ENCODE measurements at regions not wholly inside any gene's neighbourhood (a gene's known extent, or its start where the extent isn't known, plus 50 kb on each side); places are given as distances from the start of the nearest gene placed in this dataset.
A peak's percentile ranks its signal among the peaks of the same experiment; 100 is the strongest.

GRCh38 chr20:18989736-18990474, 176.3 kb downstream of the SCP2D1 start:
- ATAC-seq (ENCODE audit: low read depth in 2 of 2) (no peak), DNase-seq (no peak)
- H3K27ac Mint-ChIP-seq: no peak overlapping the region
- no peaks in the 10 kb centered on the region for H3K4me1 Mint-ChIP-seq
- peaks cover 0 to 7% of the 10 kb centered on the region in 2 donors for H3K36me3 Mint-ChIP-seq
- H3K27me3 Mint-ChIP-seq: peaks cover 0 to 15% (median 7%) of the 10 kb centered on the region in 3 donors
- H3K4me3 Mint-ChIP-seq: no peak overlapping the region
- peaks cover 5 to 15% (median 11%) of the 10 kb centered on the region in 7 donors for H3K9me3 Mint-ChIP-seq

- DNase-seq (no peak), ATAC-seq (ENCODE audit: low read depth in 2 of 2) (no peak)
- H3K36me3 Mint-ChIP-seq: peaks cover 0 to 7% of the 10 kb centered on the region in 2 donors
- H3K4me3 Mint-ChIP-seq: no peak overlapping the region
- H3K4me1 Mint-ChIP-seq: no peaks in the 10 kb centered on the region
- peaks cover 5 to 15% (median 11%) of the 10 kb centered on the region in 7 donors for H3K9me3 Mint-ChIP-seq
- peaks cover 0 to 12% (median 7%) of the 10 kb centered on the region in 3 donors for H3K27me3 Mint-ChIP-seq
- H3K27ac Mint-ChIP-seq: no peak overlapping the region
Observed at GRCh38 chr20:18991012-18991411, 177.4 kb downstream of the SCP2D1 start.

GRCh38 chr20:18992418-18992817, 178.8 kb downstream of the SCP2D1 start:
- Mint-ChIP-seq H3K36me3 (peaks cover 0 to 7% of the 10 kb centered on the region in 2 donors), H3K4me1 (no peaks in the 10 kb centered on the region), H3K4me3 (no peak overlapping the region), H3K27me3 (peaks cover 6 to 7% (median 6%) of the 10 kb centered on the region in 3 donors), H3K27ac (peak overlapping the region in 1 of 6 donors; percentile 39), H3K9me3 (peaks cover 5 to 15% (median 12%) of the 10 kb centered on the region in 7 donors)
- DNase-seq (no peak), ATAC-seq (ENCODE audit: low read depth in 2 of 2) (no peak)

- Mint-ChIP-seq H3K27me3 (peaks cover 6 to 10% (median 7%) of the 10 kb centered on the region in 3 donors), H3K27ac (no peak overlapping the region), H3K4me1 (no peaks in the 10 kb centered on the region), H3K9me3 (peaks cover 5 to 15% (median 12%) of the 10 kb centered on the region in 7 donors), H3K4me3 (peak overlapping the region in 1 of 8 donors; percentile 53), H3K36me3 (peaks cover 0 to 7% of the 10 kb centered on the region in 2 donors)
- ATAC-seq (ENCODE audit: low read depth in 2 of 2) (no peak), DNase-seq (no peak)
Observed at GRCh38 chr20:18995455-18995854, 181.9 kb downstream of the SCP2D1 start.

DNA sequence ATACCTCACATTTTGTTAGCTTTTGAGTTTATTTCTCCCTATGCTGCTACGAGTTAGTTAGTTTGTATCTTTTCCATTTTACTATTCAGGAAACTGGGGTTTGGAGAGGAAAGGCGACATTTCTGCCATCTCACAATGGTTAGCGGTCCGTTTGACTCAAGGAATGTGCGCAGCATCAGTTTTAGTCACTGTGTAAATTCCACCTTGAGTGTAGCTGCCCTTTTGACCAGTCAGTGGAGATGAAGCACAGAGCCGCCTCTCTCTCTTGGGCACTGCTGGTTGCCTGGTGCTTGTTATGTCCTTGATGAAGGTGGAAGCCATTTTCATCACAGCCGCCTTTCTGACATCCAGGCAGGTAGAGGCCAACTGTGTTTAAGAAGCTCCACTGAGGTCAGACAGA, 185.5 kb downstream of the SCP2D1 start:
- Mint-ChIP-seq H3K9me3 (peaks cover 0 to 3% (median 0%) of the 10 kb centered on the region in 7 donors), H3K27me3 (peaks cover 0 to 10% (median 0%) of the 10 kb centered on the region in 3 donors), H3K4me3 (no peak overlapping the region), H3K27ac (no peak overlapping the region), H3K4me1 (no peaks in the 10 kb centered on the region), H3K36me3 (no peaks in the 10 kb centered on the region)
- ATAC-seq (ENCODE audit: low read depth in 2 of 2): no peak
- no peak for DNase-seq

DNA sequence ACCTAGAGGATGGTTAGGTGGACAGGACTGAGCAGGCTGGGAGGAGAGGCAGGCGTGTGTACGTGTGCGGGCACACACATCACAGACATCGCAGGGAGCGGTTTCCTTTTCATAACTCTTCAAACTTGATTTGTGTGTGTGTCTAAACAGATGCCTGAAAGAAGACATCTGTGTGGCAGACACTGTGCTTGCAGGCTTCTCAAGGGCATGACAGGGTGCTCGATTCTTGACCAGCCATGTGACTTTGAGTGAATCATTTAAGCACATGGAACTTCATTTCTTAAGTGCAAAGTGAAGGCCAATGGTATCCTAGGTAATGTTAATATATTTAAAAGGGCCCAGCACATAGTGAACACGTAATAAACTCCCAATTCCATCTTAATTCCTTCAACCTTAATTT, 186.5 kb downstream of the SCP2D1 start:
- no peaks in the 10 kb centered on the region for H3K36me3 Mint-ChIP-seq
- ATAC-seq (ENCODE audit: low read depth in 2 of 2) (no peak), DNase-seq (no peak)
- no peak overlapping the region for H3K4me3 Mint-ChIP-seq
- peak overlapping the region in 1 of 6 donors; percentile 34 for H3K27ac Mint-ChIP-seq
- H3K4me1 Mint-ChIP-seq: no peaks in the 10 kb centered on the region
- H3K27me3 Mint-ChIP-seq: peaks cover 0 to 10% (median 0%) of the 10 kb centered on the region in 3 donors
- peaks cover 0 to 3% (median 0%) of the 10 kb centered on the region in 7 donors for H3K9me3 Mint-ChIP-seq

GRCh38 chr20:19001177-19001576, 187.6 kb downstream of the SCP2D1 start:
- no peak for DNase-seq
- Mint-ChIP-seq H3K4me3 (no peak overlapping the region), H3K9me3 (peaks cover 0 to 2% (median 0%) of the 10 kb centered on the region in 7 donors), H3K27me3 (peaks cover 0 to 10% (median 0%) of the 10 kb centered on the region in 3 donors), H3K36me3 (no peaks in the 10 kb centered on the region), H3K27ac (no peak overlapping the region), H3K4me1 (no peaks in the 10 kb centered on the region)
- ATAC-seq (ENCODE audit: low read depth in 2 of 2): no peak

- ATAC-seq (ENCODE audit: low read depth in 2 of 2): no peak
- no peak for DNase-seq
- no peaks in the 10 kb centered on the region for H3K36me3 Mint-ChIP-seq
- H3K9me3 Mint-ChIP-seq: no peaks in the 10 kb centered on the region
- H3K4me1 Mint-ChIP-seq: no peaks in the 10 kb centered on the region
- no peak overlapping the region for H3K4me3 Mint-ChIP-seq
- peak overlapping the region in 1 of 6 donors; percentile 1 for H3K27ac Mint-ChIP-seq
- H3K27me3 Mint-ChIP-seq: peaks cover 0 to 9% (median 5%) of the 10 kb centered on the region in 3 donors
Observed at GRCh38 chr20:19003366-19004336, 190.1 kb downstream of the SCP2D1 start.

DNA sequence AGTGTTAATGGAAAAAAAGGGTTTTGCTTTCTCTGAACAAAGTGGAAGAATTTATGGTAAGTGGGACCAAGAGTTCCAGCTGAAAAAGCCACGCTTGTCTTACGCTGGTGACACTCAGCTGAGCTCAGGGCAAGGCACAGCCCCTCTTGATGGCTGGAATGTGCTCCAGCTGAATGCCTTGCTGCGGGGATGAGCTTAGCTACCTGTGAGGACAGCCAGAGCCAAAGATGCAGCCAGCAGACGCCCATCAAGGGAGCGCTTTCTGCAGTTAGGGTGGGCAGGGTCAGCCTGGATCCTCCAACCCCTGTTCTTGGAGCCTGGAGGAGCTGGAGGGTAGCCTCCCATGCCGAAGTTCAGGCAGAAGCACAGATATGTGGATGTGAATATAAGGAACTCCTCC, 191.4 kb downstream of the SCP2D1 start:
- no peak overlapping the region for H3K27ac Mint-ChIP-seq

DNA sequence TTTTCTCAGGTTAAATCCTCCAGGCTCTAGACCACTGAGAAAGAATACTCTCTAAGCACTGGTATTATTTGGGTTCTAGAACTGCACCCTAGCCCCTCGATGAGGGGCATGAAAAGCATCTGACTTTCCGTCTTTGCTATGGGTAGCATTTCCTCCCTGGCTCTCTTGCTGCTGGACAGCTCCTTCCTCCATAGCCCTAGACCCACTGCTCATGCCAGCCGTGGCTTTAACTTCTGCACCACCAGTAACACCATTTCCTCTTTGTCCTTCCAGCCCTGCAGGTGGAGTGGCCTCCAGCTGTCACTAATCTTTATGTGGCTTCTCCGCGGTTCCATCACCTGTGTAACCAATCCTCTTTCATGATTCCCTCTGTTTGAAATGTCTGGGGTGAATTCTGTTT, 194.9 kb downstream of the SCP2D1 start:
- no peaks in the 10 kb centered on the region for H3K9me3 Mint-ChIP-seq
- peak overlapping the region in 1 of 8 donors; percentile 15 for H3K4me3 Mint-ChIP-seq
- no peak overlapping the region for H3K27ac Mint-ChIP-seq
- no peaks in the 10 kb centered on the region for H3K36me3 Mint-ChIP-seq
- ATAC-seq (ENCODE audit: low read depth in 2 of 2) (no peak), DNase-seq (no peak)
- peaks cover 4 to 11% (median 9%) of the 10 kb centered on the region in 3 donors for H3K27me3 Mint-ChIP-seq
- H3K4me1 Mint-ChIP-seq: no peaks in the 10 kb centered on the region

More for the DNA sequence above, 191.4 kb downstream of the SCP2D1 start:
- ATAC-seq (ENCODE audit: low read depth in 2 of 2) (no peak), DNase-seq (no peak)
- H3K27me3 Mint-ChIP-seq: peaks cover 0 to 10% (median 9%) of the 10 kb centered on the region in 3 donors
- no peaks in the 10 kb centered on the region for H3K9me3 Mint-ChIP-seq
- H3K36me3 Mint-ChIP-seq: no peaks in the 10 kb centered on the region
- no peak overlapping the region for H3K4me3 Mint-ChIP-seq
- H3K4me1 Mint-ChIP-seq: no peaks in the 10 kb centered on the region

GRCh38 chr20:19009081-19009688, 195.6 kb downstream of the SCP2D1 start:
- H3K27me3 Mint-ChIP-seq: peaks cover 4 to 14% (median 9%) of the 10 kb centered on the region in 3 donors
- no peak overlapping the region for H3K27ac Mint-ChIP-seq
- no peaks in the 10 kb centered on the region for H3K4me1 Mint-ChIP-seq
- no peak for ATAC-seq (ENCODE audit: low read depth in 2 of 2)
- no peak for DNase-seq
- no peak overlapping the region for H3K4me3 Mint-ChIP-seq
- H3K9me3 Mint-ChIP-seq: peaks cover 0 to under 1% (median 0%) of the 10 kb centered on the region in 7 donors
- no peaks in the 10 kb centered on the region for H3K36me3 Mint-ChIP-seq

DNA sequence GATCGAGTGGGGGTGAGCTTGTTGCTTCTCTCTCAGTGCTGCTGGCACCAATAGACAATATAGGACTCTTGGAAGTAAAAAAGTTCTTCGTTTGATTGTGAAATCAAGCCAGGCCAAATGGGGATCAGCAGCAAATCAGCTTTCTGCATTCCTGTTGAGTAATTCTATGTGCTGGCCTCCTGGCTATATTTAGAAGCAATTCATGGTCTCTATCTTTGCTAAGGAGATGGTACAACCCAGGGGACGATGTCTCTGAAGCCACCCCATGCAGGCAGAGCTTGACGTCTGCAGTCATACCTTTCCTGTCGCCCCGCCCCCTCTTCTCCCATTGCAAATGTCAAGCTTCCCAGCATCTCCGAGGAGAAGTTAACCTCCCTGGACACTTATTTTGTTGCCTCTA, 199.1 kb downstream of the SCP2D1 start:
- Mint-ChIP-seq H3K27me3 (peaks cover 4 to 14% (median 9%) of the 10 kb centered on the region in 3 donors), H3K4me3 (no peak overlapping the region), H3K9me3 (peaks cover 0 to 6% (median 0%) of the 10 kb centered on the region in 7 donors), H3K4me1 (no peaks in the 10 kb centered on the region), H3K36me3 (no peaks in the 10 kb centered on the region), H3K27ac (no peak overlapping the region)
- ATAC-seq (ENCODE audit: low read depth in 2 of 2) (no peak), DNase-seq (no peak)

GRCh38 chr20:19013907-19014306, 198.5 kb upstream of the SLC24A3 start:
- H3K27me3 Mint-ChIP-seq: peaks cover under 1 to 6% (median 4%) of the 10 kb centered on the region in 3 donors
- no peak for DNase-seq
- no peaks in the 10 kb centered on the region for H3K36me3 Mint-ChIP-seq
- H3K4me1 Mint-ChIP-seq: no peaks in the 10 kb centered on the region
- no peak for ATAC-seq (ENCODE audit: low read depth in 2 of 2)
- H3K9me3 Mint-ChIP-seq: peaks cover 0 to 6% (median 0%) of the 10 kb centered on the region in 7 donors
- H3K27ac Mint-ChIP-seq: no peak overlapping the region
- no peak overlapping the region for H3K4me3 Mint-ChIP-seq

Measured in naive B cell (primary cell).